GM13976 (cell line): ENCODE measurements at regions not wholly inside any gene's neighbourhood (a gene's known extent, or its start where the extent isn't known, plus 50 kb on each side); places are given as distances from the start of the nearest gene placed in this dataset.

Experiments
- DNase-seq: peaks from one replicate; pipeline ENCODE4 v3.0.0; 2012; ENCODE audit warnings: low spot score
- in situ Hi-C: fragments of 300-500 bp; cut with MboI; formaldehyde crosslinking; loops from one replicate; pipeline ENCODE4 v1.12.0; 2022; ENCODE audit warnings: low sequenced_read_pairs, mixed read lengths, inconsistent platforms; ENCODE audit not compliant: unreplicated experiment
- TF ChIP-seq, protein P1 (sequence below): IDR thresholded peaks from 2 replicates; pipeline ENCODE4 v1.5.1; 2012; ENCODE audit warnings: borderline replicate concordance, mild to moderate bottlenecking; ENCODE audit not compliant: insufficient read depth; ENCODE audit errors: extremely low read depth, missing control alignments, control extremely low read depth

DNA sequence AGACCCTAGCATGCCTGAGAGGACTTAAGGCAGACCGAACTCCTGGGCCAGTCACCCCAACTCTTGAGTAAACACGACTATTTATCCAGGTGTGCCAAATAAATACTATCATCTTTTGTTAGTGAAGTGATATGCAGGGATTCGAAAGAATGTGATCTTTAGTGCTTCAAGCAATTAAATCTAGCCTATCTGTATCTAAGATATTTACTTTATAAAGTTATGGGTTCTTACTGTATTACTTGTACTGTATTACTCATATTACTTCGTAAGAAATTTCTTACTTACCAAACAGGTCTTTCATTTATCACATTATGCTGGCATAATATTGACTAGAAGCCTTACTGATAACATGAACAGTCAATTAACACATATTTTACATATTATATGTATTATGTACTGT lies 211.6 kb upstream of the NECTIN3 start:
- DNase-seq = no peak
- TF ChIP-seq, protein P1, sequence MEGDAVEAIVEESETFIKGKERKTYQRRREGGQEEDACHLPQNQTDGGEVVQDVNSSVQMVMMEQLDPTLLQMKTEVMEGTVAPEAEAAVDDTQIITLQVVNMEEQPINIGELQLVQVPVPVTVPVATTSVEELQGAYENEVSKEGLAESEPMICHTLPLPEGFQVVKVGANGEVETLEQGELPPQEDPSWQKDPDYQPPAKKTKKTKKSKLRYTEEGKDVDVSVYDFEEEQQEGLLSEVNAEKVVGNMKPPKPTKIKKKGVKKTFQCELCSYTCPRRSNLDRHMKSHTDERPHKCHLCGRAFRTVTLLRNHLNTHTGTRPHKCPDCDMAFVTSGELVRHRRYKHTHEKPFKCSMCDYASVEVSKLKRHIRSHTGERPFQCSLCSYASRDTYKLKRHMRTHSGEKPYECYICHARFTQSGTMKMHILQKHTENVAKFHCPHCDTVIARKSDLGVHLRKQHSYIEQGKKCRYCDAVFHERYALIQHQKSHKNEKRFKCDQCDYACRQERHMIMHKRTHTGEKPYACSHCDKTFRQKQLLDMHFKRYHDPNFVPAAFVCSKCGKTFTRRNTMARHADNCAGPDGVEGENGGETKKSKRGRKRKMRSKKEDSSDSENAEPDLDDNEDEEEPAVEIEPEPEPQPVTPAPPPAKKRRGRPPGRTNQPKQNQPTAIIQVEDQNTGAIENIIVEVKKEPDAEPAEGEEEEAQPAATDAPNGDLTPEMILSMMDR = no peak
- in situ Hi-C loops = no loop called here

DNA sequence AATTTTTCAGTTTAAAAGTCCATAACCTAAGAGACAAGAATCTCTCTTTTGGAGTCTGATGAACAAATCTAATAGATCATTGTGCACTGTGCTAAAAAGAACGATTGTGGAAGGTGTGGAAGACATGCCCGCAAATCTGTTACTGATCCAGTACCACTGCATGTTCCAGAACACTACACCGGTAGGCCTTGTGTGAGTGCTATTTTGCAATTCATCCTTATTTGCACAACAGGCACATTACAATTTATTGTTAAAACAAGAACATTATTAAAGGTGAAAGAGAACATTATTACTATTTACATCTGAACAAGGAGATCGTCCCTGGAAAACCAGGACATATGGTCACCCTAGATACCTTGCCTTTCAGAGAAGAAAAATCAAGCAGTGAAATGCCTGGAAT lies 205.7 kb upstream of the NECTIN3 start:
- in situ Hi-C loops = no loop called here

DNA sequence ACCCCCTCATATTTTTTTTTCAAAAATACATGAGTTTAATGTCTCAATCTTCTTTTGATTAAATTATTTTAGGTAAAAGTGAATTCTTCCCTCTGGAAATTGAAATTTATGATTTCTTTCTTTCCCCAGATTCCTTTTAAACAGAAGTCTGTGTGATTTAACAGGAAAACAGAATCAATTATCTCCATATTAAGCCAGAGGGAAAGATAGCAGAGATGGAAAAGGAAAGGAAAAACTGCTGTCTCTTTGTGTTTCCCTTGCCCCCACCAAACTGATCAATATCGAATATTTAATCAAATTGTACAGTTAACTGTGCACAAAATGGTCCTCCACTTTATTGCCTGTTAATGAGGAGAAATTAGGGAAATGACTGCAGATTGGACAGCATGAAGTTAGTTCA lies 203.5 kb upstream of the NECTIN3 start:
- DNase-seq = no peak
- in situ Hi-C loops = no loop called here
- TF ChIP-seq, protein P1 = no peak

More for the DNA sequence above, 205.7 kb upstream of the NECTIN3 start:
- no peak for DNase-seq
- TF ChIP-seq, protein P1 = no peak

DNA sequence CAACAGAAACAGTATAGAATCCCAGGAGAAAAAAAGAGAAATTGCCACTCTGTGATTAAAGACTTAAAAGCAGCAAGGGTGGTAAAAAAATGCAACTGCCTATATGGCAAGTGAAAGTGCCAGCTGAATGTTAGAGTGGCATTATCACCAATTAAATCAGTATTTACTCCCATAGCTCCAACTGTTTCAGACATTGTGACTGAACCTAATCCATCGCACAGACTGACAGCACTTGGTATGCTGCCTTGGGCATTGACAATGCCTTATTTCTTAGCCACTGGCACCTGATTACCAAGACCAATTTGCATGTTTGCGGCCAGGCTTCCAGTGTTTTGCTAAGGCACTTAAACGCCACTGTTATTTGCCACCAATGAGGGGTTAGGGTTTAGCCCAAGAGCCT lies 201.9 kb upstream of the NECTIN3 start:
- DNase-seq = no peak
- TF ChIP-seq, protein P1 = no peak
- in situ Hi-C loops = no loop called here

DNA sequence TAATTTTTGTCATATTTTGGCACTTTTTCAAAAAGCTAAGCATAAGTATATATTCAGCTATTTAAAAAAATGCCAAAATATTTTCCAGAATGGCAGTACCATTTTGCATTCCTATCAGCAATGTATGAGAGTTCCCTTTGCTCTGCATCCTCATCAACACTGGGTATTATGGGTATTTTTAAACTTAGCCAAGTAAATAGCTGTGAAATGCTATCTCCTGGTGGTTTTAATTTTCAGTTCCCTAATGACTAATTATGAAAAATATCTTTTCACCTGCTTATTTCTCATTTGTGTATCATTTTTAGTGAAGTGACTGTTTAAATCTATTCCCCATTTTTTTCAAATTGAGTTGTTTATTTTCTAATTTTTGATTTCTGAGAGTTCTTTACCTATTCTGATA lies 199.7 kb upstream of the NECTIN3 start:
- in situ Hi-C loops = no loop called here
- TF ChIP-seq, protein P1 = no peak
- DNase-seq = no peak

DNA sequence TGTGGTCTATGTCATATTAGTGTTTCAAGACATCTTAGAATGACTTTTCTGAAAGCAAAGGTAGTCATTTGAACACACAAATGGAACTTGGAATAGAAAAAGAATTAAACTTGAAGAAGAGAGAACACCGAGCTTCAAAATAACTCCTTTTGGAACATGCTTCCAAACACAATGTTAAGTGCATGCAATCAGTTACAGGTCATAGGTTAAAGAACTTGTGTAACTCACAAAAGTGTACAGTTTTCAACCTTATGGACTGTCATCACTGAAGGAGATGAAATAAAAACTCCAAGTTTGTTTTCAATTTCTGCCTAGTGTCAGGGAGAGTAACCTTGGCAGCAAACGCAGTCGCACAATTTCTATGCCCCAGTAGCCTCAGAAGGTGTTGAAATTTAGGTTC lies 192.9 kb upstream of the NECTIN3 start:
- in situ Hi-C loops = no loop called here
- TF ChIP-seq, protein P1 = no peak
- no peak for DNase-seq

DNA sequence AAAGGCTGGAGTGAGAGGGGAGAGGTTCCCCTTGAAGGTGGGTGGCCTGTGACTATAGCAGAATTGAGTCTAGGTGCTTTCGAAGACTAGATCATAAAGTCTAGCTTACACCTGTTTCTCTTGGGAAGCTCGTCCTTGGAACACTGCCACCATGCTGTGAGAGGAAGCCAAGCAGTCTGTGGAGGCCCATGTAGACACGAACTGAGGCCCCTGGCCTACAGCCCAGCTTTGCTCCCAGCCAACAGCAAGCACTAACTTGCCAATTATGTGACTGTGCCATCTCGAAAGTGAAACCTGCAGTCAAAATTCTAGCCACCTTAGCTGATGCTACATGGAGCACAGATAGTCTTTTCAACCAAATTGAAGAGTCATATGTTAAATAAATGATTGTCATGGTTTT lies 190.5 kb upstream of the NECTIN3 start:
- TF ChIP-seq, protein P1 = no peak
- in situ Hi-C loops = no loop called here
- DNase-seq = no peak
